HPDE6-E6E7 (cell line): ENCODE measurements at regions not wholly inside any gene's neighbourhood (a gene's known extent, or its start where the extent isn't known, plus 50 kb on each side); places are given as distances from the start of the nearest gene placed in this dataset.

Source experiments
- DNase-seq: peaks from one replicate; pipeline ENCODE4 v3.0.0; 2011; ENCODE audit warnings: missing footprints; ENCODE audit errors: extremely low spot score

GRCh38 chr6:22940581-22941290 lies 371.4 kb downstream of the HDGFL1 start:
- no peak for DNase-seq

GRCh38 chr6:22942403-22942802 lies 373.0 kb downstream of the HDGFL1 start:
- no peak for DNase-seq

GRCh38 chr6:22943327-22943726 lies 374.0 kb downstream of the HDGFL1 start:
- DNase-seq: no peak

- DNase-seq: no peak
These were observed 380.6 kb downstream of the HDGFL1 start for GRCh38 chr6:22949967-22950366.

- DNase-seq: no peak
These were observed 382.7 kb downstream of the HDGFL1 start for GRCh38 chr6:22952097-22952496.

DNA sequence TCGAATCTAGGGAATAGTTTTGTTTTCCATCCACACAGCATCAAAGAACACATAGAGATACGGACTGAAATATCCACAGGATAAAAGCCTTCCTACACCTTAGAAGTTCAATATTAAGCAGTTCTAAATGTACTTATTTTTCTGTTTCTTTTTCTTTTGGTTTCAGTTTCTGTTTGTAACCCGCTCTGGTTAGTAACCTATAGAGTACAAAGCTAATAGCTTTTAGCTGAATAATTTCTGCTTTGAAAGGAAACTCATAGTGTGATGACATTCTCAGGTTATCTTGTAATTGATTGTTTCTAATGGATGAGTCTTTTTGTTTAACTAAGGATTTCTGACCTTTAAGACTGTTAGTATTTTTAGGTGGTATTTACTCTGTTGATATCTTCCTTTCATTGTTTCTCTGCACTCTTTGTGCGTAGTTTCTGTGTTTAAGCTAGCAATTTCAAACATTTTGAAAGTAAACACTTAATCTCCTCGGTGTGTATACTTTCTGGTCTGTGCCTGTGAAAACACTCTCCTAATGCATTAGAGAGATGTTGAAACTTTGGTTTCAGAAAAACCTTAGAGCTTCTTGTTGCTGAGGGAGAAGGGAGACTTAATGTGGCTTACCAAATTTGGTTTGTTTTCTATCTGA lies 385.5 kb downstream of the HDGFL1 start:
- DNase-seq: peak; percentile 5

GRCh38 chr6:22956029-22956681 lies 386.8 kb downstream of the HDGFL1 start:
- DNase-seq: no peak

DNA sequence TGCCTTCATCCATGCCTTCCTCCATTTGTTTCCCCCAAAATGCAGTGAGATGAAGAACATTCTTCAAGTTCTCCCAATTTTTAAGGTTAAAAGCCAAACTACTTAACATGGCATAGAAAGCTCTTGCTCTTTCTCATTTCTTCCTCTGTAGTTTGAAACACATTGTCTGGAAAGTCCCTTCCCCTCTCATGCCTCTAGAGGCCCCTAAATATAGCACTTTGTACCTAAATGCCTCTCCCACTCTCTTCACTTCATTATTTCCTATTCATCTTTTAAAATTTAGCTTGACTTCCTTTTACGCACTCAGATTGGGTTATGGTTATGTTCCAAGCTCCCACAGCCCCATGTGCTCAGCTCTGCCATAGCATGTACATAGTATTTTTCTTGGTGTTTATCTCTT lies 389.3 kb downstream of the HDGFL1 start:
- DNase-seq: no peak

DNA sequence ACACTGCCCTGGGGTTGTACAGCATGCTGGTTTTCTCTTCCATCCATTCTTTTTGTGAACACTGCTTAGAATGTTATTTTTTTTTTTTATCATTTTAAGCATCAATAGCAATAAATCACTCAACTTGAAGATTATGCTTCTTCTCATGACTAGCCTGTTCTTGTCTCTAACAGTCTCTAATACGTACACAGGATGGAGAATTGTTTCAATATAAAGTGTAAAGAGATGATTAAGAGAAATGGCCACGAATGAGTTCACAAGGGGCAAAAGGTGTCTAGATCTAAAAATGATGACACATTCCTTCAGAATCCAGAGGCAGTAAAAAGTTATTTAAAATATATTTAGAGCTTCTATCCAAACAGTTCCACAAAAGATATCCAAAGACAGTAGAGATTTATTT lies 390.2 kb downstream of the HDGFL1 start:
- DNase-seq: no peak

GRCh38 chr6:22964334-22964733 lies 395.0 kb downstream of the HDGFL1 start:
- no peak for DNase-seq

- DNase-seq: no peak
These were observed 396.5 kb downstream of the HDGFL1 start for GRCh38 chr6:22965889-22966288.

GRCh38 chr6:22966691-22967422 lies 397.5 kb downstream of the HDGFL1 start:
- no peak for DNase-seq

DNA sequence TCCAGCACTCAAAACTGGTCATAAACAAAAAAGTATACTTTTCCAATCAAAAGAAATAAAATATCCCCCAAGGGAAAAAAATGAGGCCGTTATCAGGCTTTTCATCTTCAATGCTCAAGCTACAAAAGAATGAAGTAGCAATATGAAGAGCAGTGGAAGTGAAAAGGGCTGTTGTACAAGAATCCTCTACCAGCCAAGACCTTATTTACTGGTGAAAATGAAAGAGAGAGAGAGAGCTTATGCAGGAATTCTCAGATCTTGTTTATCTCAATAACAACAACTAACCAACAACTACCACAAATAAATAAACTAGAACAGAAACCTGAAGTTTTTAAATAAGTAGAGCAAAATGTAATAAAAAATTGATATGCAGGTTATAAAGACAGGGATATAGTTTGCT lies 400.6 kb downstream of the HDGFL1 start:
- no peak for DNase-seq

DNA sequence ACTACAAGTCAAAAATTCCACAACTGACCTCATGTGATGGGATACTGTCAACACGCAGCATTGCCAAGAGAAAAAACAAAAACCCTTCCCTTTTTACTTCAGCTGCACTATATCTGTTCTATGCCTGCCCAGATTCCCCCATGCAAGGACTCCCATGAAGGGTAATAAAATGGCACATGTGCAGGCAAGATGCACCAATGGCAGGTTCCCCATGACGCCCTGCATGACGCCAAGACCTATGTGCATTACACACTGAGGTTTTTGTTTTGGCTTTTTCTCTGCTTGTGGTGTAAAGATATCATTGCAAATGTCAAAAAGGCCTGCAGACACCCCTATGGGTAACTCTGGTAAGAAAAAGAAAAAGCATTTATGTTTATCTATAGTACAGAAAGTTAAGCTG lies 403.4 kb downstream of the HDGFL1 start:
- DNase-seq: no peak

GRCh38 chr6:22975079-22975478 lies 405.7 kb downstream of the HDGFL1 start:
- DNase-seq: no peak

- no peak for DNase-seq
These were observed 411.1 kb downstream of the HDGFL1 start for GRCh38 chr6:22980446-22980845.

- DNase-seq: no peak
These were observed 432.8 kb downstream of the HDGFL1 start for GRCh38 chr6:23002044-23002619.

- DNase-seq: no peak
These were observed 434.5 kb downstream of the HDGFL1 start for GRCh38 chr6:23003671-23004467.

- no peak for DNase-seq
These were observed 437.3 kb downstream of the HDGFL1 start for GRCh38 chr6:23006656-23007055.

GRCh38 chr6:23011615-23012014 lies 442.2 kb downstream of the HDGFL1 start:
- no peak for DNase-seq

GRCh38 chr6:23013776-23014175 lies 444.4 kb downstream of the HDGFL1 start:
- no peak for DNase-seq
